HCT116 (cell line): ENCODE measurements at regions not wholly inside any gene's neighbourhood (a gene's known extent, or its start where the extent isn't known, plus 50 kb on each side); places are given as distances from the start of the nearest gene placed in this dataset.

Experiments used
- EZH2 ChIP-seq: fragments of 200-600 bp; sonication (generic); IDR thresholded peaks from 2 replicates; pipeline ENCODE4 v1.6.1; 2017; ENCODE audit warnings: antibody characterized with exemption, mixed run types
- TF ChIP-seq, protein P1 (sequence below), 3 experiments: fragments of 200-600 bp in 1 of 3; sonication (generic) in 1 of 3; IDR thresholded peaks in 2 of 3; conservative IDR thresholded peaks in 1 of 3; 2 replicates each; pipeline ENCODE4 v1.5.1; 2012 to 2017; ENCODE audit warnings: low read depth in 2 of 3, low read length in 2 of 3, antibody characterized with exemption in 1 of 3, borderline replicate concordance in 1 of 3, control low read depth in 1 of 3, mild to moderate bottlenecking in 1 of 3, mixed read lengths in 1 of 3, mixed run types in 1 of 3, moderate library complexity in 1 of 3; ENCODE audit not compliant: insufficient read depth in 1 of 3
- TF ChIP-seq, protein P2 (sequence below): IDR thresholded peaks from 2 replicates; pipeline ENCODE4 v1.6.1; 2012; ENCODE audit warnings: low read depth

- TF ChIP-seq, protein P1, sequence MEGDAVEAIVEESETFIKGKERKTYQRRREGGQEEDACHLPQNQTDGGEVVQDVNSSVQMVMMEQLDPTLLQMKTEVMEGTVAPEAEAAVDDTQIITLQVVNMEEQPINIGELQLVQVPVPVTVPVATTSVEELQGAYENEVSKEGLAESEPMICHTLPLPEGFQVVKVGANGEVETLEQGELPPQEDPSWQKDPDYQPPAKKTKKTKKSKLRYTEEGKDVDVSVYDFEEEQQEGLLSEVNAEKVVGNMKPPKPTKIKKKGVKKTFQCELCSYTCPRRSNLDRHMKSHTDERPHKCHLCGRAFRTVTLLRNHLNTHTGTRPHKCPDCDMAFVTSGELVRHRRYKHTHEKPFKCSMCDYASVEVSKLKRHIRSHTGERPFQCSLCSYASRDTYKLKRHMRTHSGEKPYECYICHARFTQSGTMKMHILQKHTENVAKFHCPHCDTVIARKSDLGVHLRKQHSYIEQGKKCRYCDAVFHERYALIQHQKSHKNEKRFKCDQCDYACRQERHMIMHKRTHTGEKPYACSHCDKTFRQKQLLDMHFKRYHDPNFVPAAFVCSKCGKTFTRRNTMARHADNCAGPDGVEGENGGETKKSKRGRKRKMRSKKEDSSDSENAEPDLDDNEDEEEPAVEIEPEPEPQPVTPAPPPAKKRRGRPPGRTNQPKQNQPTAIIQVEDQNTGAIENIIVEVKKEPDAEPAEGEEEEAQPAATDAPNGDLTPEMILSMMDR (IDR thresholded peaks at IDR 0.05 in 2 of 3, conservative IDR thresholded peaks at IDR 0.05 in 1 of 3; ENCODE audit: borderline replicate concordance in 1 of 3, insufficient read depth in 1 of 3, low read depth in 2 of 3, low read length in 2 of 3): no peak
- TF ChIP-seq EZH2: no peak
- TF ChIP-seq, protein P2, sequence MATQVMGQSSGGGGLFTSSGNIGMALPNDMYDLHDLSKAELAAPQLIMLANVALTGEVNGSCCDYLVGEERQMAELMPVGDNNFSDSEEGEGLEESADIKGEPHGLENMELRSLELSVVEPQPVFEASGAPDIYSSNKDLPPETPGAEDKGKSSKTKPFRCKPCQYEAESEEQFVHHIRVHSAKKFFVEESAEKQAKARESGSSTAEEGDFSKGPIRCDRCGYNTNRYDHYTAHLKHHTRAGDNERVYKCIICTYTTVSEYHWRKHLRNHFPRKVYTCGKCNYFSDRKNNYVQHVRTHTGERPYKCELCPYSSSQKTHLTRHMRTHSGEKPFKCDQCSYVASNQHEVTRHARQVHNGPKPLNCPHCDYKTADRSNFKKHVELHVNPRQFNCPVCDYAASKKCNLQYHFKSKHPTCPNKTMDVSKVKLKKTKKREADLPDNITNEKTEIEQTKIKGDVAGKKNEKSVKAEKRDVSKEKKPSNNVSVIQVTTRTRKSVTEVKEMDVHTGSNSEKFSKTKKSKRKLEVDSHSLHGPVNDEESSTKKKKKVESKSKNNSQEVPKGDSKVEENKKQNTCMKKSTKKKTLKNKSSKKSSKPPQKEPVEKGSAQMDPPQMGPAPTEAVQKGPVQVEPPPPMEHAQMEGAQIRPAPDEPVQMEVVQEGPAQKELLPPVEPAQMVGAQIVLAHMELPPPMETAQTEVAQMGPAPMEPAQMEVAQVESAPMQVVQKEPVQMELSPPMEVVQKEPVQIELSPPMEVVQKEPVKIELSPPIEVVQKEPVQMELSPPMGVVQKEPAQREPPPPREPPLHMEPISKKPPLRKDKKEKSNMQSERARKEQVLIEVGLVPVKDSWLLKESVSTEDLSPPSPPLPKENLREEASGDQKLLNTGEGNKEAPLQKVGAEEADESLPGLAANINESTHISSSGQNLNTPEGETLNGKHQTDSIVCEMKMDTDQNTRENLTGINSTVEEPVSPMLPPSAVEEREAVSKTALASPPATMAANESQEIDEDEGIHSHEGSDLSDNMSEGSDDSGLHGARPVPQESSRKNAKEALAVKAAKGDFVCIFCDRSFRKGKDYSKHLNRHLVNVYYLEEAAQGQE: no peak
These were observed 615.7 kb upstream of the LRRC4C start for GRCh38 chr11:42075180-42075579.
